Activated T-helper 2 cell treated with anti-CD3 and anti-CD28 coated beads, Interferon-gamma antibody, Interleukin-2, Interleukin-4, amounts not matched to agents 10 μg/mL and 5 μg/mL and 100 μg/mL, durations not matched to agents 14 hours and 24 hours and 36 hours (primary cell): ENCODE measurements at regions not wholly inside any gene's neighbourhood (a gene's known extent, or its start where the extent isn't known, plus 50 kb on each side); places are given as distances from the start of the nearest gene placed in this dataset.

Experiments used
- DNase-seq: peaks from one replicate; pipeline ENCODE4 v3.0.0; 2021; ENCODE audit warnings: low spot score
- H3K27ac Mint-ChIP-seq: one replicate; pipeline ENCODE4 v1.8.0; 2021; ENCODE audit warnings: mixed read lengths
- H3K27me3 Mint-ChIP-seq: one replicate; pipeline ENCODE4 v1.8.0; 2021; ENCODE audit warnings: low read depth, mixed read lengths
- H3K36me3 Mint-ChIP-seq: one replicate; pipeline ENCODE4 v1.8.0; 2021; ENCODE audit warnings: low read depth, mixed read lengths
- H3K4me1 Mint-ChIP-seq: one replicate; pipeline ENCODE4 v1.8.0; 2021; ENCODE audit warnings: low read depth, mixed read lengths
- H3K4me3 Mint-ChIP-seq: one replicate; pipeline ENCODE4 v1.8.0; 2021; ENCODE audit warnings: low read depth, mild to moderate bottlenecking, moderate library complexity, mixed read lengths
- H3K9me3 Mint-ChIP-seq: one replicate; pipeline ENCODE4 v1.8.0; 2021; ENCODE audit warnings: mixed read lengths
- intact Hi-C: fragments of 100-400 bp; cut with micrococcal nuclease; formaldehyde crosslinking; loops from one replicate; pipeline ENCODE4 v1.15.1; 2023

DNA sequence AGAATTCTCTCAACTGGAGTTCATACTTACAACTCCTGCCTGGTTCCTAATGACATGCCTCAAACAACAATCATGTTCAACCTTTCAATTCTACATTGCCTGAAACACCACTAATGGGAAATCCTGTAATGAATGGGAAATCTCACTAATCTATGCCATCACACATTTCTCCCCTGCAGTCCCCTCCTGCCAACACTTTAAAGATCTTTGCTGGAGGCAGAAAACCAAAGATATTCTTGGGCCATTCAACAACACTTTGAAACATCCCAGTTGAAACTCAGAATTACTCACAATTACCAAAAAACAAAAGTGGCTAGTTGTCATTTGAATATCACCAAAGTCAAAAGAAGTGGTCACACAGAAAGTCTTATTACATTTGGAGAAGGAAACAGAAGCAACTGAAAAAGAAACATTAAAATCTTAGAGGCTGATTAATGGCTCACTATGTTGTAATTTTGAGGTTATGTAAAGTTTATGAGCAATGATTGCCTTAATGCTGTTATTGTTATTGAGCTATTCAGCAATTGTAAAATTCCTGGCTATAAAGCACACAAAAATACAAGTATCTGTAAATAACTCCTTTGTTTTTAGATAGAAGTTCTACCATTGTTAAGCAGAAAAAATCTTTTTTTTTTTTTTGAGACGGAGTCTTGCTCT lies 313.4 kb upstream of the SLC30A5 start:
- Mint-ChIP-seq H3K4me3 (no peak overlapping the region), H3K27ac (no peak overlapping the region), H3K9me3 (peaks cover 14% of the 10 kb centered on the region), H3K27me3 (peaks cover 11% of the 10 kb centered on the region), H3K4me1 (peaks cover 3% of the 10 kb centered on the region), H3K36me3 (no peaks in the 10 kb centered on the region)
- no peak for DNase-seq
- intact Hi-C loops: no loop called here

DNA sequence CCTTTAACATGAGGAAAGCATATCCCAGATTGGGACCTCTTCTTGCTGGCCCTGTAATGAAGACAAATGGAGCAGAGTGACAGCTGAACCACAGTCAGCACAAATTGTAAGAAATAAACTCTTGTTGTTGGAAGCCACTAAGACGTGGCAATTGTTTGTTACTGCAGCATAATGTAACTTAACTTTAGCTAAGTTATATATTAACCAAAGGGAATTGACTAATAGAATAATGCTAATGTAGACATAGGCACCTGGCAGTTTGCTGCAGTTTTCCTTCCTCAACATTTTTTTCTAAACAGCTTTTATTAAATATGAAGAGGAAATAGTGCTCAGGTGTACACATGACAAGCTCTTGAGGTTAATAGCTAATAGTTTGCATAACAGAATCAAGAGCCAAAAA lies 300.7 kb upstream of the SLC30A5 start:
- Mint-ChIP-seq H3K27me3 (peaks cover 21% of the 10 kb centered on the region), H3K4me3 (no peak overlapping the region), H3K36me3 (no peaks in the 10 kb centered on the region), H3K4me1 (no peaks in the 10 kb centered on the region), H3K9me3 (no peaks in the 10 kb centered on the region), H3K27ac (no peak overlapping the region)
- intact Hi-C loops: no loop called here
- DNase-seq: no peak

DNA sequence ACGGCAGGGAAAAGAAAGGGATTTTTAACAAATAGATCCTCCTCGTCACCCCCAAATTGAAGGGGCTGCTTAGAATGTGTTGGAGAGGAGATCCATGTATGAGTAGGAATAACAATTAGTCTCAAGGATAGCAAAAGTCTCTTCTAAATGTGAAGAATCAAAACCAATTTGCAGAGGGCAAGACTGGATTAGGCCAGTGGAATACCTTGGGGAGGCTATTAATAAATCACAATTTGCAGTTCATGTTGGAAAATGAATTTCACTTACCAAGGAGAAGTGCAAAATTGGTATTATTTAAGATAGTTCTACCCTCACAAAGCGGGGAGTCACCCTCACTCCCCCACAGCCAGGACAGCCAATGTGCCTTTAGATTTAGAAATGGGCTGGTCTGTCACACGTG lies 299.8 kb upstream of the SLC30A5 start:
- Mint-ChIP-seq H3K27me3 (peaks cover 21% of the 10 kb centered on the region), H3K9me3 (no peaks in the 10 kb centered on the region), H3K36me3 (no peaks in the 10 kb centered on the region), H3K27ac (no peak overlapping the region), H3K4me3 (no peak overlapping the region), H3K4me1 (no peaks in the 10 kb centered on the region)
- no peak for DNase-seq
- intact Hi-C loops: no loop called here

DNA sequence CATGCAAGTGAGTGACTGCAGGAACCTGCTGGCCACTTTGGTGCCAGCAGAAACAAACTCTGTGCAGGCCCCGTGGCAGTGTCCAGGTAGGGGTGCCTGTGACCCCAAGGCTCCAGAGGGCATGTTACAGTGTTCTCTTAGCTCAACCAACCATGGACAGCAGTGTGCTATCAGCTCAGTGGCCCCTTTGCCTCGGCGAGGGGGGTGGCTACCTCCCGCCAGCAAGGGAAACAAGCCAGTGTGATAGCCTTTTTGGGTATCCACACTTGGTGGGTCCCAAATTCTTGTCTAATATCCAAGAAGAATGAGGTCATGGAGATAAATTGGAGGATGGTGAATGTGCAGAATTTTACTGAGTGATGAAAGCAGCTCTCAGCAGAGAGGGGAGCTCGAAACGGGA lies 298.6 kb upstream of the SLC30A5 start:
- Mint-ChIP-seq H3K27me3 (peaks cover 17% of the 10 kb centered on the region), H3K27ac (no peak overlapping the region), H3K4me3 (no peak overlapping the region), H3K4me1 (no peaks in the 10 kb centered on the region), H3K9me3 (no peaks in the 10 kb centered on the region), H3K36me3 (no peaks in the 10 kb centered on the region)
- intact Hi-C loops: no loop called here
- no peak for DNase-seq

DNA sequence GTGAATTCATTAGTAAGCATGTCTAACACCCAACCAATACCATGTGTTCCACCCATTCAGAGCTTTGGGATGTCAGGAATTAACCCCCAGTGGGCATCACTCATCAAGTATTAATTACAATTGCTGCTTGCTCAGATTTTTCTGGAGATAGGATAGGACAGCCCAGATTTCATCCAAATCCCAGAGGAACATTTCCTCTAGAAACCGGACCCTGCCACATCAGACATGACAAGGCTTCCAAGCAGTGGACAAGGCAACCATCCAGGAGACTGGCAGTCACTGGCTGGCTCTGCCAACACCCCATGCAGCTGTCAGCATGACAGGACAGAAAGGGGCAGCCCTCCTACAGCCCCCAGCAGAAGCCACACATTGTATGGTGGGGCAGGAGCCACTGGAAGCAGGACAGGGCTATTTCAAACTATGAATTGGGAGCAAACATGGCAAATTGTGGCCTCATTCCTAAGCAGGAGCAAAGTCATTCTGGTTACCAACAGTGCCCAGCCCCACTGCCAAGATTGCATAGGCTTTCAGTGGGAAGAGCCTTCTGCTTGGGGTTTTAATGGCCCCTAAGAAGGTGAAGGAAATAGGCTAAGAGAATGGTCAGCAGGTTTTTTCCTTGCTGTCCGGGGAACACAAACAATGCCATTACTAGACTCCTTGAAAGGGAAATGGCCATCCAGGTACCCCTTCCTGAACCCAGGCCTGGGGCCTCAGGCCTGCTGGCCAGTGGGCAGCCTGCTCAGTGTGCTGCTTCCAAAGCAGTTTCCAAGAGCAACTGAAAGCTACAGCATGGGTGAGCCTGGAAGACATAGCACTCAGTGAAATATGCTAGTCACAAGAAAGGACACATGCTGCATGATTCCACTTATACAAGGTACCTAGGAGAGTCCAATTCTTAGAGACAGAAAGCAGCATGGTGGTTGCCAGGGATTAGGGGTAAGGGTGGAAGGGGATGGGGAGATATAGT lies 294.7 kb upstream of the SLC30A5 start:
- H3K27me3 Mint-ChIP-seq: peaks cover 10% of the 10 kb centered on the region
- no peak for DNase-seq
- no peaks in the 10 kb centered on the region for H3K4me1 Mint-ChIP-seq
- H3K9me3 Mint-ChIP-seq: no peaks in the 10 kb centered on the region
- no peak overlapping the region for H3K4me3 Mint-ChIP-seq
- no peak overlapping the region for H3K27ac Mint-ChIP-seq
- no peaks in the 10 kb centered on the region for H3K36me3 Mint-ChIP-seq
- intact Hi-C loops: no loop called here

DNA sequence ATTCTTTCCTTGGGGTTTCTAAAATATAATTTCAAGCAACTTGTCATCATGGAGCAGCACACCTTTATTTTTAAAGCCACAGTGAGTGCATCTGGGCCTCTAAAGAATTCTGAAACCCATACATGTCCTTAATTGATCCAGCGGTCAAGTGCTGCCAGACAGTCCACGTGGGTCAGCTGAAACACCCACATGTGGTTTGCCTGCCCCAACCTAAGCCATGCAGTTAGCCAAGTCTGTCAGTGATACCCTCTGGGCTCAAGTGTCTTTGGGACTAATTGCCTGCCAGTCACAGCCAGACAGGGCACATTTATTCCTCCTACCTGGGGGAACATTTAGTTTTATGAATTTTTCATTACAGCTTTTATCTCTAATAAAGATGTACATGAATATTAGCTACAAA lies 291.4 kb upstream of the SLC30A5 start:
- no peaks in the 10 kb centered on the region for H3K36me3 Mint-ChIP-seq
- no peak for DNase-seq
- H3K27ac Mint-ChIP-seq: no peak overlapping the region
- H3K4me1 Mint-ChIP-seq: no peaks in the 10 kb centered on the region
- H3K9me3 Mint-ChIP-seq: peaks cover 5% of the 10 kb centered on the region
- H3K4me3 Mint-ChIP-seq: no peak overlapping the region
- peaks cover 11% of the 10 kb centered on the region for H3K27me3 Mint-ChIP-seq
- intact Hi-C loops: no loop called here

DNA sequence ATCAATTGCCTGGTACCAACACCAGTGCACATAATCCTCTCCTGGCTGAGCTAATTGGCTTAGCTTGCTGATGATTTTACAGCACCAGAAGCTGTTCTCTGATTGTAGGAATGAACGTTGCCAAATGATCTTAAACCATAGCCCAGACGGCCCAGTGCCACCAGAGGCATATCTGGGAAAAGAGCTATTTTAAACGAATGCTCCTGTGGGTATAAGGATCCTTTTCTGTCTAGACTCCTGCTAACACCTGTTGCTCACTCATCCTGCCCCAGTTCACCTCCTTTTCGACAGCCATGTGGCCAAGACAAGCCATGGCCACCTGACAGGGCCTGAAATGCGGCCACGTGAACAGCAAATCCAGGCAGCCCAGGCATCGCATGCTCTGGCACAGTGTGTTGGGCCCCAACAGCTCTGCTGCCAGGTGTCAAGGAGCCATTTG lies 289.9 kb upstream of the SLC30A5 start:
- peaks cover 9% of the 10 kb centered on the region for H3K27me3 Mint-ChIP-seq
- no peak for DNase-seq
- no peak overlapping the region for H3K27ac Mint-ChIP-seq
- no peaks in the 10 kb centered on the region for H3K4me1 Mint-ChIP-seq
- H3K36me3 Mint-ChIP-seq: no peaks in the 10 kb centered on the region
- peaks cover 5% of the 10 kb centered on the region for H3K9me3 Mint-ChIP-seq
- H3K4me3 Mint-ChIP-seq: no peak overlapping the region
- intact Hi-C loops: no loop called here

DNA sequence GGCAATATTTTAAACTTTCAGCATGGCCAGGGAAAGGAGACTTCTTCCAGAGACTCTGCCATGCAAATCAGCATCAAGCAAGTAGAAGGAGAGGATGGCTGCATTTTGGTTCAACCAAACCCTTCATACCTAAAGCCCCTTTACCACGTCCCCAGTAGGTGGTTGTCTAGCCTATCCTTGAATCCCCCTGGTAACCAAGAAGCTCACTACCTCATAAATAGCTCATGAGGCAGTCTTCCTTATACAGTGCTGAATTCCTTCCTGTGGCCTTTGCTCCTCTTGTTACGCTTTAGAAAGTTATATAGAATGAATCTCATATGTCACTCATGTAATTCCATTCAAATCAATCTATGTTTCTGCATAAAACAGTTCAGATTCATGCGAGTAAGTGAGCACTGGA lies 289.5 kb upstream of the SLC30A5 start:
- H3K4me3 Mint-ChIP-seq: no peak overlapping the region
- peaks cover 5% of the 10 kb centered on the region for H3K9me3 Mint-ChIP-seq
- H3K36me3 Mint-ChIP-seq: no peaks in the 10 kb centered on the region
- H3K27me3 Mint-ChIP-seq: peaks cover 9% of the 10 kb centered on the region
- H3K4me1 Mint-ChIP-seq: no peaks in the 10 kb centered on the region
- no peak overlapping the region for H3K27ac Mint-ChIP-seq
- intact Hi-C loops: no loop called here
- no peak for DNase-seq

DNA sequence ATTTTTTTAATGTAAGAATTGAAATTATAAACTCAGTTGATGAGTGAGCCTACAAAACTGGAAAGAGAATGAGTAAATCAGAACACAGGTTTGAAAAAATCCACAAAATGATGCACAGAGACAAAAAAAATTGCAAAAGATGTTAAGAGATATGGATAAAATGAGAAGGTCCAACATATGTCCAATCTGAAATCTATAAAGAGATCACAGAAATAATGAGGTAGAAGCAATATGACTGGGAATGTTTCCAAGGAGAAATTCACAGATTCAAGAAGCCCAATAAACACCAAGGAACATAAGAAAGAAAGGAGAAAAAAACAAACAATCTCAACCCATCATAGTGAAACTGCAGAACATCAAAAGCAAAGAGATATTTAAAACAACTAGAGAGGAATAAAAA lies 288.4 kb upstream of the SLC30A5 start:
- no peaks in the 10 kb centered on the region for H3K4me1 Mint-ChIP-seq
- DNase-seq: no peak
- H3K4me3 Mint-ChIP-seq: no peak overlapping the region
- no peaks in the 10 kb centered on the region for H3K36me3 Mint-ChIP-seq
- intact Hi-C loops: no loop called here
- H3K9me3 Mint-ChIP-seq: peaks cover 5% of the 10 kb centered on the region
- no peak overlapping the region for H3K27ac Mint-ChIP-seq
- H3K27me3 Mint-ChIP-seq: peaks cover 9% of the 10 kb centered on the region

DNA sequence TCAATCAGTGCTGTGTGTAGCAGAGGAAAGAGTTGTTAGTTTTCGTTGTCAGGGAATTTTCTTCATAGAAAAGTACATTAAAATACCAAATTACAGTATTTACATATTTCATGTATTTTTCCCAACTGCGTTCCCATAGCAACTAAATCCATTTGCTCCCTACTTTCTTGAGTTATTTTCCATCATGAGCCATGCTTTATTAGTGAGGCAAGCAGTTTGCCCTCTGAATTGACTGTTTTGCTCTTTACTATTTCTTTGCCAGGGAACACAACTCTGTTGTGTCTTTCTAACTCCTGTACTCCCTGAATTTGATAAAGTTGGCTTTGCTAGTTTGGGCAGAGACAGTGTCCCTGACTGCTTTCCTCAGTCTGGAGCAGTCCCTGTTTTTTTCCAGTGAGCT lies 276.2 kb upstream of the SLC30A5 start:
- Mint-ChIP-seq H3K9me3 (no peaks in the 10 kb centered on the region), H3K27me3 (peaks cover 19% of the 10 kb centered on the region), H3K36me3 (no peaks in the 10 kb centered on the region), H3K4me3 (no peak overlapping the region), H3K27ac (no peak overlapping the region), H3K4me1 (no peaks in the 10 kb centered on the region)
- intact Hi-C loops: no loop called here
- no peak for DNase-seq

DNA sequence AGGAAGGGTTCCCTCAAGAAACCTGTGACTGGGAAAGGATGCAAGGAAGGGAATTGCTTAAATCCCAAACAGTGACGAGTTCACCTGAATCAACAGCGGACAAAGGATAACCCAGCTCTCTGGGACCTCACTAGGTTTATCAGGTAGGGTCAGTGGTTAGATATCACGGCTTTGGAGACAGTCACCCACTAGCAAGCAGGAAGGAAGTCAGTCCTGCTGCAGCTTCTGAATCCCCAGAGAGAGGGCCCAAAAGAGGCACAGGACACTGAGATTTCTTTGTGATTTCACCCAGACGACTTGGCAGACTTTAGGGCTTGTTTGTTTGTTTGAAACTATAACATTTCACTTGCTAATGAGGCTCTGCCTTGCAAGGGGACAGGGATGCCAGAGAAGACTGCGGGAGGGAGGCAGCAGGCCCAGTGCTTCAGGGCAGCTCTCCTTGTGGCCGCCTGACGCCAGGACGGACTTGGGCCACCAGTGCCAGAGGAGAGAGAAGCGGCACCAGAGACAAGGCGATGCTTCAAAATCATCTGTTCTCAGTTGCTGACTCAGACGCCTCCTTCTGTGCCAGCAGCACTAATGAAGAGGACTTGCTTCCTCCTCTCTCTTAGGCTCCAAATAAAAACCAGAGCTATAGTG lies 275.6 kb upstream of the SLC30A5 start:
- intact Hi-C loops: no loop called here
- DNase-seq: no peak
- H3K4me3 Mint-ChIP-seq: no peak overlapping the region
- H3K27ac Mint-ChIP-seq: no peak overlapping the region
- H3K27me3 Mint-ChIP-seq: peaks cover 24% of the 10 kb centered on the region
- no peaks in the 10 kb centered on the region for H3K36me3 Mint-ChIP-seq
- H3K9me3 Mint-ChIP-seq: no peaks in the 10 kb centered on the region
- no peaks in the 10 kb centered on the region for H3K4me1 Mint-ChIP-seq

DNA sequence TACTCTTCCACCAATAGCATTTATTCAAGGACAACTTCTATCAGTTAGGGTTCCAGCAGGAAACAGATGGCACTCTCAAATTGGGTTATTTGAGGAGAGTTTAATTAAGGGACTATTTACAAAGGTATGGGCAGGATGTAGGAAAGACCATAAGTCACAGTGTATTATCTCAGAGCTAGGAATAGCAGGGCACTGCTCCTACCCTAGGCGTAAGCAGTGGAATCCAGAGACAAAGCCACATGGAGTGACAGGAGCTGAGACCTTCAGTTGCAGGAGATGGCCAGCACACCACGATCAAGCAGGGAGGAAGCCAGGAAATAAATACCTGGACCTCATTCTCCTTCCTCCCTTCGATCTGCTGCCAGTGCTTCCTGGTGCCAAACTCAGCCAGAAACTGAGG lies 274.9 kb upstream of the SLC30A5 start:
- Mint-ChIP-seq H3K27me3 (peaks cover 28% of the 10 kb centered on the region), H3K4me1 (no peaks in the 10 kb centered on the region), H3K4me3 (no peak overlapping the region), H3K36me3 (no peaks in the 10 kb centered on the region), H3K9me3 (no peaks in the 10 kb centered on the region), H3K27ac (no peak overlapping the region)
- no peak for DNase-seq
- intact Hi-C loops: no loop called here

DNA sequence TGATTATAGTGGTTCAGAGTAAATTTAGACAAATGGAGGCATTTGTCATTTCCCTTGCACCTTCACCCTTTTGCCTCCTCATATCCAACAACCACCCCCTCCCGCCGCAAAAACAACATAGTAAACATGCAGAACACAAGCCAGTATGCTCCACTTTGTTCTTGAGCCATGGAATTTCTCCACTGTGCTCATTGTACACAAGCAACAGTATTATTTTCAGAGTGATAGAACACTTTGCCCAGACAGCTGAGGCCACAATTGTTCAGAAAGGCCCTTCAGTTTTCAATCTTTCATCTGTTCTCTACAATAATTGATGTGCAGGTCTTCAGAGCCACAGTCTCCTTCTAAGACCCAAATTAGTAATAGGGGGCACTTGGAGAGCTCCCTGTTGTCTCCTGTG lies 272.8 kb upstream of the SLC30A5 start:
- Mint-ChIP-seq H3K27ac (no peak overlapping the region), H3K36me3 (no peaks in the 10 kb centered on the region), H3K9me3 (no peaks in the 10 kb centered on the region), H3K27me3 (peaks cover 31% of the 10 kb centered on the region), H3K4me1 (no peaks in the 10 kb centered on the region), H3K4me3 (no peak overlapping the region)
- no peak for DNase-seq
- intact Hi-C loops: no loop called here
